Calu3 (cell line): ENCODE measurements at regions not wholly inside any gene's neighbourhood (a gene's known extent, or its start where the extent isn't known, plus 50 kb on each side); places are given as distances from the start of the nearest gene placed in this dataset.

Experiments
- BruUV-seq: library from RNA; stranded (reverse); fragments of 400-500 nt; replicated peaks from 2 replicates; lab custom pipeline; 2021; lab: Mats Ljungman, UMichigan
- CTCF ChIA-PET: fragments of 300-600 bp; sonication (Branson Sonifier 250); formaldehyde crosslinking; loops from one replicate; lab custom pipeline; 2022; ENCODE audit warnings: antibody characterized with exemption; lab: Charles Lee
- DNase-seq: peaks from one replicate; pipeline ENCODE4 v3.0.0; 2022
- H3K27ac Mint-ChIP-seq: one replicate; pipeline ENCODE4 v1.8.0; 2022; ENCODE audit warnings: mixed read lengths; ENCODE audit not compliant: unreplicated experiment
- H3K27me3 Mint-ChIP-seq: one replicate; pipeline ENCODE4 v1.8.0; 2022; ENCODE audit warnings: mixed read lengths; ENCODE audit not compliant: unreplicated experiment
- H3K36me3 Mint-ChIP-seq: one replicate; pipeline ENCODE4 v1.8.0; 2022; ENCODE audit warnings: mild to moderate bottlenecking, moderate library complexity, mixed read lengths; ENCODE audit not compliant: insufficient read depth, unreplicated experiment
- H3K4me1 Mint-ChIP-seq: one replicate; pipeline ENCODE4 v1.8.0; 2022; ENCODE audit warnings: mild to moderate bottlenecking, low read depth, mixed read lengths; ENCODE audit not compliant: unreplicated experiment
- H3K4me3 Mint-ChIP-seq: one replicate; pipeline ENCODE4 v1.8.0; 2022; ENCODE audit warnings: mild to moderate bottlenecking, low read depth, moderate library complexity, mixed read lengths; ENCODE audit not compliant: unreplicated experiment
- H3K9me3 Mint-ChIP-seq: one replicate; pipeline ENCODE4 v1.8.0; 2022; ENCODE audit warnings: low read depth, mixed read lengths; ENCODE audit not compliant: unreplicated experiment
- CTCF ChIP-seq: fragments of 200-600 bp; IDR thresholded peaks from one replicate; pipeline ENCODE4 v1.8.0; 2022; ENCODE audit warnings: antibody characterized with exemption; ENCODE audit not compliant: unreplicated experiment
- intact Hi-C: fragments of 100-400 bp; cut with micrococcal nuclease; formaldehyde crosslinking; loops from one replicate; pipeline ENCODE4 v1.10.0; 2022; ENCODE audit not compliant: unreplicated experiment

- BruUV-seq = no TSS peak
- Mint-ChIP-seq H3K27ac (no peak overlapping the region), H3K4me3 (no peak overlapping the region), H3K36me3 (no peaks in the 10 kb centered on the region), H3K27me3 (no peaks in the 10 kb centered on the region), H3K9me3 (no peaks in the 10 kb centered on the region), H3K4me1 (no peaks in the 10 kb centered on the region)
- TF ChIP-seq CTCF = no peak
- CTCF ChIA-PET = no interaction called here
- intact Hi-C loops = no loop called here
- no peak for DNase-seq
These were observed 506.9 kb downstream of the MAGEB5 start for GRCh38 chrX:26722666-26723428.

GRCh38 chrX:26672571-26672970, 456.6 kb downstream of the MAGEB5 start:
- intact Hi-C loops = no loop called here
- no peaks in the 10 kb centered on the region for H3K4me1 Mint-ChIP-seq
- peaks cover 4% of the 10 kb centered on the region for H3K9me3 Mint-ChIP-seq
- no peak for DNase-seq
- CTCF ChIA-PET = no interaction called here
- no peak for TF ChIP-seq CTCF
- H3K27ac Mint-ChIP-seq = no peak overlapping the region
- no peak overlapping the region for H3K4me3 Mint-ChIP-seq
- H3K27me3 Mint-ChIP-seq = no peaks in the 10 kb centered on the region
- no TSS peak for BruUV-seq
- no peaks in the 10 kb centered on the region for H3K36me3 Mint-ChIP-seq

- Mint-ChIP-seq H3K9me3 (peaks cover 4% of the 10 kb centered on the region), H3K36me3 (no peaks in the 10 kb centered on the region), H3K27ac (no peak overlapping the region), H3K4me1 (no peaks in the 10 kb centered on the region), H3K4me3 (no peak overlapping the region), H3K27me3 (no peaks in the 10 kb centered on the region)
- CTCF ChIA-PET = no interaction called here
- no TSS peak for BruUV-seq
- no peak for DNase-seq
- intact Hi-C loops = no loop called here
- no peak for TF ChIP-seq CTCF
These were observed 454.6 kb downstream of the MAGEB5 start for GRCh38 chrX:26670521-26670920.

- Mint-ChIP-seq H3K4me3 (no peak overlapping the region), H3K4me1 (no peaks in the 10 kb centered on the region), H3K9me3 (peaks cover 3% of the 10 kb centered on the region), H3K36me3 (no peaks in the 10 kb centered on the region), H3K27ac (no peak overlapping the region), H3K27me3 (no peaks in the 10 kb centered on the region)
- no TSS peak for BruUV-seq
- no peak for TF ChIP-seq CTCF
- CTCF ChIA-PET = no interaction called here
- intact Hi-C loops = no loop called here
- no peak for DNase-seq
These were observed 448.9 kb downstream of the MAGEB5 start for GRCh38 chrX:26664919-26665318.
